NCI-H1048 (cell line): ENCODE measurements at regions not wholly inside any gene's neighbourhood (a gene's known extent, or its start where the extent isn't known, plus 50 kb on each side); places are given as distances from the start of the nearest gene placed in this dataset.

Experiments used
- DNase-seq: peaks from one replicate; lab custom pipeline; 2025; lab: John Stamatoyannopoulos, UW

DNA sequence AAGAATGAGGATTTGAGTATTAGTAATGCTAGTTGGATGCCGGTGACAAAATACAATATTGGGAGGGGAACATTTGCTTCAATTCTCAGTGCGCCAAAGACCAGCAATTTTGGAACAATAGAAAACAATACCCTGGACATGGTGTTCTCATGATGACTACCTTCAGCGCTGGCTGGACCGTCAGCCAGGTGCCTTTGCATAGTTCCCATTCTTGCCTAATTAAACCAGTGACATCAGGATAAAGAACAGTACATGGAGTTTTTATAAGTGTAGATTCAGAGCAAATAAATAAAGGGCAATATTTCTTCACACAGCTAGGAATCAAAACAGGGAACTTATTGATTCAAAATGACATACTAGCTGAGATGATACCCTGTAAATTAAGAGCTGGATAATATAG, 404.8 kb upstream of the RORA start:
- no peak for DNase-seq

- DNase-seq = no peak
Observed at GRCh38 chr15:61629269-61629668, 400.2 kb upstream of the RORA start.

GRCh38 chr15:61624950-61625349, 395.8 kb upstream of the RORA start:
- DNase-seq = no peak

- DNase-seq = no peak
Observed at GRCh38 chr15:61623746-61624145, 394.6 kb upstream of the RORA start.

- DNase-seq = no peak
Observed at GRCh38 chr15:61621865-61622264, 392.8 kb upstream of the RORA start.

GRCh38 chr15:61621146-61621545, 392.0 kb upstream of the RORA start:
- no peak for DNase-seq

- DNase-seq = no peak
Observed at GRCh38 chr15:61620151-61620550, 391.0 kb upstream of the RORA start.

DNA sequence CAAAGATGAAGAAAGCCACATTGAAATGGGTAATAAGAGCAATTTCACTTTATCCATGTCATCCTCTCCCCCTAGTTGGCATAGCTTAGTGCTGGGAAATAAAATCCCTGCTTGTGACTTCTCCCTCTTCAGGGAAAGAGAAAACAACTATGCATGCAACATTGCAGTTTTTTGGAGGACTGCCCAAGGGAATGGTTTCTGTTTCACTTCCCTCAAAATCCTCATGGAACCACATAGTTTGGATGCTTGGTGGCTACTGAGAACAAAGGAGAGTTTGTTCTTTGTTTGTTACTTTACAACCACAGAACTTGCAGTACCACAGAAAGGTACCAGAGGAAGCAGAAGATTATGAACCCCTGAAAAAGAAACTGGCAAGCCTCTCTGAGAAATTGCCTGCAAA, 384.6 kb upstream of the RORA start:
- DNase-seq = no peak

DNA sequence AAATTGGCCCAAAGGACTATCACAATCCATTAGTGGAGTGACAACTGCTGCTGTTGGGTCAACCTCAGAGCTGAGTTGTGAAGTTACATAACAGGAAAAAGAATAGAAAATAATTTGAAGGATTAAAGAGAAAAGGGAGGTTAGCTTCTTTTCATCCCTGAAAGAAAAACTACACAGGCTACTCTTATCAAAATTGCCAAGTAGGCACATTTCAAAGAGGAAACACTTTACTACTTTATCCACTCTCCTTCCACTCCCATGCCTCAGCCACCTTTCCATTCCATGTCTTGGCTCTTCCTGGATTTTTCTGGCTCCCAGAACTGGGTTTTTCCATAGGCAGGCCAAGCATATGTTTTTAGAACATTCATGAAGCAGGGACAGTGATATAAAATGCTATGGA, 384.0 kb upstream of the RORA start:
- no peak for DNase-seq

DNA sequence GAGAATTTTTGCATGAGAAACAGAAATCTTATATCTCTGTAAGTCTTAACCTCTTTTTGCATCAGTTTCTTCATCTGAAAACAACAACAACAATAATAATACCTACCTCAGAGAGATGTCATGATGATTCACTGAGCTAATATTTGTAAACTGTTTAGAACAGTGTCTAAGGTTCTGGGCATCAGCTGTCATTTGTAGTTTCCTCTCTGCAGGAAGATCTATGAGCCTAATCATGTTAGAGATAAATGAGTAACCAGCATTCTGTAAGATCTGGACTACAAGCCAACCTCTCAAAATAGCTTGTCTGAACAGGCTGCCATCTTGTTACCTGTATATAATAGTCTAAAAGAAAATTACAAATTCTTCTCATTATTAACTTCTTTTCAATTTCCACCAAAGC, 383.0 kb upstream of the RORA start:
- DNase-seq = no peak

GRCh38 chr15:61605343-61605742, 376.2 kb upstream of the RORA start:
- no peak for DNase-seq

- DNase-seq = no peak
Observed at GRCh38 chr15:61598655-61599054, 369.6 kb upstream of the RORA start.

DNA sequence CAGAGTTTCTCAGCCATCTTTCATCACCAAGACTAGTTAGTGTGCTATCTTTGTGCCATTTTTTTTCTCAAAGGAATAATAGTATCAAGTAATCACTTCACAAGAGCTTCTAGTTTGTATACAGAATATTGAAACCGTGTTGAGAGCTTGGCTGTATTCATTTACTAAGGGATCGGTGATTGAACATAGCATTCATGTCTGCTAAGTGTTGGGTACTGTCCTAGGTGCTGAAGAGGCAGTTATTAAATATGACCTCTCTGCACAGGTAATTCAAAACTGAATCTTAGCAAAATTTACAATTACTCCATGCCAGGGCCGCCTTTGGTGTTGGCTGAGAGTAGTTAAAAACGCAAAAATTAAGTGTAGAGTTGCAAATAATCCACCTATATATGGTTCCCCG, 355.3 kb upstream of the RORA start:
- DNase-seq = peak; percentile 6

DNA sequence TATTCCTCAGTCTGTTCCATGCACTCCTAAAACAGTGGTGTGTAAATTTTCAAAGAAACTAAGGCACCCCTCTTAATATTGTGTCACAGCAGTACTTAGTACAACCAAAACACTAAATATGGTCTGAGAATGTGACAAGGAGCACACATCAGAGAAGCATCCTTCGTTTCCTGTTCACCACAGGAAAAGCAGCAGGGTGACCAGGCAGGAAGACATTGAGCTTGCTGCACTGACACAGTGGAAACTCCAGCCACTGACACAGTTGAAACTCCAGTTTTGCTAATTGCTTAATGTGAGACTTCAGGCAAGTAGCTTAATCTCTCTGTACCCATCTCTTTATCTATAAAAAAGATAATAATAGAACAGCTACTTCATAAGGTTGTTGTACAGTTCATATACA, 353.0 kb upstream of the RORA start:
- no peak for DNase-seq

- no peak for DNase-seq
Observed at GRCh38 chr15:61575597-61575996, 346.5 kb upstream of the RORA start.

DNA sequence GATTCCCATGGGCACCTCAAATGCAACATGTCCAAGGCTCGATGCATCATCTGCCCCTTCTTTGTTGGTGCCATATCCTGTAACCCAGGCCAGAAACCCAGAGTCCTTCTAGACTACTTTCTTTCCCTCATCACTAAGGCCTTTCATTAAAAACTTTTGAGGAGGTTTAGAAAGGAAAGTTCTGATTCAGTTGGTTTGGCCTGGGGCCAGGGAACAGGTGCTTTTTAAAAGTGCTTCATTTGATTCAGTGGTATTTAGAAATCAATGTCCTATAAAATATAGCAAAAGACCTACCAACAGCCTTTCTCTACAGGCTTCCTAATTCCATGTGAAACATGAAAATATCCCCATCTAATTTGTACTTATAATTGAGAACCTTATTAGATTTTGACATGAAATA, 341.9 kb upstream of the RORA start:
- DNase-seq = no peak

DNA sequence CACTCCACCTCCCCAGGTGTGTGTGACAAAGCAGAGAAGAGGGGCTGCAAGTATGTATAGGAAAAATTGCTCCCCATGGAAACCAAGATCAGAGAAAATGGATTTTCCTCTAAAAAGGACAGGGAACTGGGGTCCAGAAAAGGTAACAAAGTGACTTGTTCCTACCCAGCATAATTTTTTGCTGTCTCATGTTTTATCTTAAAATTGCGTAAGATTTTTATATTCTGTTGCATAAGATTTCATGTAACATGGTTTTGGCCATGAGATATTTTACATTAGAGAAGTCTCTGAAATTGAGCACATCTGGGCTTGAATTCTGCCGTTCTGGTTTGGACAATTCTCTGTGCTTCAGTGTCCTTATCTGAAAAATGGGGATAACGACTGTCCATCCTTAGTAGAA, 335.7 kb upstream of the RORA start:
- DNase-seq = no peak

DNA sequence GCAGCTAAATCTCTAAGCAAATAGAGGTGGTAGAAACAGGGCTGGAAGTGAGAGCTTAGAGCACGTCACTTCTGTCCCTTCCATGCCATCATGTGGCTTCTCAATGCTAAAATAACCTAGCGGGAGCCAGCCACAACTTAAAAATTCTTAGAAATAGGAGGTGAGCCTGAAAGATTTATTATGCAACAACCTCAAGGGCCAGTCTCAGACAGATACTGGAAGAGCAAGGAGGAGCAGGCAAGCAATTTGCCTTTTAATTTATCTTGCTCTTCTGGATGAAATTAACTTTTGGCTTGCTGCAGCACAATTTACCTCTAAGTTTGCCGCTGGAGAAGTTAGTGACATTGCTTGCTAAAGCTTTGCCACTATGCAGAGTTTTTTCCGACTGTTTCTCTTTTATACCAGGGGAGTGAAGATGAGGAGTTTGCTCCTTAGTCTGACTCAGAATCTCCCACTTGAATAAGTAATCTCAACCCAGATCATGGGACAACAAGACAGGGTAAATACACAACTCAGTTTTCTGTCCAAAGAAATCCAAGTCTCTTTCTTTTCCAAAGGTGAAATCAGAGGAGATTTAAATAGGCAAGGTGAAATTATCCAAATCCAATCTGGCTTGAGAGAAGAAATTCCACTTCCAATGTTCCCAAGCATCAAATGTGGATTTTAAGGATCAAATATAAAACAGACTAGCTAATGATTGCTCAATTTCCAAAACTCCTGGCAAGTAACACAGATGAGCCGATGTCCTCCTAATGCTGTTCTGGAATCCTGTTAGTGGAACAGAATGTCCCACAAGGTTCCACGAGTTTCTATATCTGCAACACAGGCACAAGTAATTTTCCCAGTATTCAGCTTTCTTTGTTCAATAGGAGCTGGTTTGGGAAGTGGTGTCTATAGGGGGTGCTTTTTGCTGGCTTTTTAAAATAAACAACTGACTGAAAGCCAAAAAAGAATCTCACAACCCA, 329.4 kb upstream of the RORA start:
- DNase-seq = no peak

DNA sequence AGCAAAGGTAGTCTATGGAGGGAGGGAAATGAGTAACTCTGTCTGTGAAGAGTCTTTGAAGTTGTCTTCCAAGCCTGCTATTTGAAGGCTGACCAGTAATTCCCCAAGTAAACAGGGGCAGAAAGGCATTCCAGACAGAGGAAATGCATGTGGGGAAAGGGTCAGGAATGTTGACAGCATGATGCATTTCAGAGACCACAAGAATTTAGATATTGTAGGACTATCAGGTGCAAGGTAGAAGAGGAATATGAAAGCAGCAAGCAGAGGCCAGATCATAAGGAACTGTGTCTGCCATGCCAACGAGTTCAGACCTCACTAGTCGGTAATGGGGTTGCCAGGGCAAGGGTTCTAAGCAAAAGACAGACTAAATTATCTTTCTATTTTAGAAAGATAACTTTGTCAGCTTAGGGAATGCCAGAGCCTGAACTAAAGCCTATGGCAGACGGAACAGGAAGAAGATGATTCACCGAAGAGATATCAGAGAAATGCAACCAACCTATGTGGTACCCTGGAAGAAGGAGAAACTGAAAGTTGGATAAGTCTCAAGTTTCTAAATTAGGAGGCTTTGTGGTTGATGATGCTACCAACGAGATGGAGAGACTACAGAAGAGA, 327.0 kb upstream of the RORA start:
- DNase-seq = no peak

GRCh38 chr15:61549727-61550126, 320.6 kb upstream of the RORA start:
- DNase-seq = no peak

- no peak for DNase-seq
Observed at GRCh38 chr15:61545763-61546162, 316.7 kb upstream of the RORA start.

GRCh38 chr15:61541516-61541915, 312.4 kb upstream of the RORA start:
- DNase-seq = no peak

DNA sequence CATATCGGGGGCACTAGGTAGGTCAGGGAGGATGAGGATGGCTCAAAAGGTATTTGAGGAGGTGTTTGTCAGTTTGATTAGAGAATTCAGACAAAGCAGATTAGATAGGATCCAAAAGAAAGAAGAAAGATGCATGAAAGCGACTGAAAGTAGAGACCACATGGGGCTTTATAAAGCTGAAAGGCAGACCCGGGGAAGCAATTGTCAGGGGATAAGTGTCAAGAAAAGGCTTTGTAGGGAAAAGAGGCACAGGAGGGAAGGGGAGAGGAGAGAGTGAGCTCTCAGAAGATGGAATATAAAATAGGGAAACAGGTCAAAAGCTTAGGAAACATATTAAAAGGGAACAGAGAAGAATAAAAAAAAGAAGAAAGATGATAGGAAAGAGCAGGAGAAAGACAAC, 308.2 kb upstream of the RORA start:
- DNase-seq = no peak

- DNase-seq = no peak
Observed at GRCh38 chr15:61534986-61535385, 305.9 kb upstream of the RORA start.
